PC-9 (cell line): ENCODE measurements at regions not wholly inside any gene's neighbourhood (a gene's known extent, or its start where the extent isn't known, plus 50 kb on each side); places are given as distances from the start of the nearest gene placed in this dataset.

Source experiments
- EZH2 ChIP-seq: fragments of 200-600 bp; sonication (generic); IDR thresholded peaks from 2 replicates; pipeline ENCODE4 v1.8.0; 2017; ENCODE audit warnings: antibody characterized with exemption, low read depth
- TF ChIP-seq, protein P1 (sequence below): fragments of 200-600 bp; sonication (generic); conservative IDR thresholded peaks from 2 replicates; pipeline ENCODE4 v1.6.1; 2017; ENCODE audit warnings: mixed run types, antibody characterized with exemption, mild to moderate bottlenecking, moderate library complexity

DNA sequence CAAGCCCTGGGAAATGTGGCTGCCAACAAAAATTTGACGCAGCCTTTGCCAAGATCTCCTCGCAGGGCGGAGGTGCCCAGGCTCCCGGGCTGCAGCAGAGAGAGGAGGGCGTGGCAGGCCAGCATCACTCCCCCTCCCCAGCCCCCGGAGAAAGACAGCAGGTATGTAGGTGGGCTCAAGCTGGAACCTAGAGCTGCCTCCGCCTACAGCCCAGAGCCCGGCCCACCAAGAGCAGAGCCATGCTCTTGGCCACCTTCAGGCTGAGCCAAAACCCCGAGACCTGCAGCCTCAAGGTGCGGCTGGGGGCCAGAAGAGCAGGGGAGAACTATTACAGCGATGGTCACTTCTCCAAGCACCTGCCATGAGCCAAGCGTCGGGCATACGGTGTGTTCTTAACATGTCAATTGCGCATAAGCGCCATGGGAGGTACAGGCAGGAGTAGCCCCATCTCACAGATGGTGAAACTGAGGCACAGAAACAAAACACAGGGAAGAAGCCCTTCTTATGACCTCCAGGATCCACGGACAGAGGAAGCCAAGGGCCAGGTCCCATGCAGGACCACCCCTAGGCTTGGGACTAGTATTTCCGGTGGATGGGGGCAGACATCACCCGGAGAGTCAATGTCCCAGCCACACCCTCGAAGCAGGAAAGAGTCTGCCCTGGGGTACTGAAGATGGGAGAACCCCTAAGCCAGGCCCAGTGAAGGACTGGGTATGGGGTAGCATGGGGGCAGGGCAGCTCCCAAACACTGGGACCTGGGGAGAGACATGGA, 109.0 kb downstream of the NCOR2 start:
- TF ChIP-seq, protein P1, sequence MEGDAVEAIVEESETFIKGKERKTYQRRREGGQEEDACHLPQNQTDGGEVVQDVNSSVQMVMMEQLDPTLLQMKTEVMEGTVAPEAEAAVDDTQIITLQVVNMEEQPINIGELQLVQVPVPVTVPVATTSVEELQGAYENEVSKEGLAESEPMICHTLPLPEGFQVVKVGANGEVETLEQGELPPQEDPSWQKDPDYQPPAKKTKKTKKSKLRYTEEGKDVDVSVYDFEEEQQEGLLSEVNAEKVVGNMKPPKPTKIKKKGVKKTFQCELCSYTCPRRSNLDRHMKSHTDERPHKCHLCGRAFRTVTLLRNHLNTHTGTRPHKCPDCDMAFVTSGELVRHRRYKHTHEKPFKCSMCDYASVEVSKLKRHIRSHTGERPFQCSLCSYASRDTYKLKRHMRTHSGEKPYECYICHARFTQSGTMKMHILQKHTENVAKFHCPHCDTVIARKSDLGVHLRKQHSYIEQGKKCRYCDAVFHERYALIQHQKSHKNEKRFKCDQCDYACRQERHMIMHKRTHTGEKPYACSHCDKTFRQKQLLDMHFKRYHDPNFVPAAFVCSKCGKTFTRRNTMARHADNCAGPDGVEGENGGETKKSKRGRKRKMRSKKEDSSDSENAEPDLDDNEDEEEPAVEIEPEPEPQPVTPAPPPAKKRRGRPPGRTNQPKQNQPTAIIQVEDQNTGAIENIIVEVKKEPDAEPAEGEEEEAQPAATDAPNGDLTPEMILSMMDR = no peak
- TF ChIP-seq EZH2 = no peak
